ENCODE measurements at regions not wholly inside any gene's neighbourhood (a gene's known extent, or its start where the extent isn't known, plus 50 kb on each side); places are given as distances from the start of the nearest gene placed in this dataset.

DNA sequence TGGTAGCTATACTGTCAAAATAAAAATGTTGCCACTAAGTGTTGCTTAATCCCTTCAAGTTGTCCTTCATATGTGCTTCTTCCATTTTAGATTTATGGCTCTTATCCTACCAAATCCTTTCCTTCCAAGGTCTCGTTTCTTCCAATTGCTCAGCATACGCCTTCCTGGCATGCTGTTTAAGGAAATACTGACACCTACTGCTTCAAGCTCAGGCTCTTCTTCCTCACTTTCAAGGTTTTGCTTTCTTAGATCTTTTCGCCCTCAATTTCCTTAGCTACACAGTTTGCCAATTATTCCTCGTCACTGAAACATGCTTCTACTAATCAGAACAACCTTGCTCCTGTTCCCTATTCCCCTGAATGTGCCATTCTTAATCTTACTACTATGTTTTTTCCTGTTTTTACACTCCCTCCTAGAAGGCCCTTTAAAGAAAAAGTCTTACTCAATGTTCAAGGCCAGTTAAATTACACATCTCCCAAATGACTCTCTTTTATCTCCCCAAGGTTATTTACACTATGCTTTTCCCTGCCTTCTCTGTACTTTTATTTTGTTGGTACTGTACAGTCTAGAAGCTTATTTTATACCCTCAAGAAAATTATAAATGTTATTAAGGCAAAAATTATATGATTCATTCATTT lies 343.1 kb downstream of the MZT1 start:
- TF ChIP-seq EZH2 (IDR thresholded peaks at IDR 0.05; ENCODE audit: low read length, unreplicated experiment): no peak
- TF ChIP-seq, protein P1, sequence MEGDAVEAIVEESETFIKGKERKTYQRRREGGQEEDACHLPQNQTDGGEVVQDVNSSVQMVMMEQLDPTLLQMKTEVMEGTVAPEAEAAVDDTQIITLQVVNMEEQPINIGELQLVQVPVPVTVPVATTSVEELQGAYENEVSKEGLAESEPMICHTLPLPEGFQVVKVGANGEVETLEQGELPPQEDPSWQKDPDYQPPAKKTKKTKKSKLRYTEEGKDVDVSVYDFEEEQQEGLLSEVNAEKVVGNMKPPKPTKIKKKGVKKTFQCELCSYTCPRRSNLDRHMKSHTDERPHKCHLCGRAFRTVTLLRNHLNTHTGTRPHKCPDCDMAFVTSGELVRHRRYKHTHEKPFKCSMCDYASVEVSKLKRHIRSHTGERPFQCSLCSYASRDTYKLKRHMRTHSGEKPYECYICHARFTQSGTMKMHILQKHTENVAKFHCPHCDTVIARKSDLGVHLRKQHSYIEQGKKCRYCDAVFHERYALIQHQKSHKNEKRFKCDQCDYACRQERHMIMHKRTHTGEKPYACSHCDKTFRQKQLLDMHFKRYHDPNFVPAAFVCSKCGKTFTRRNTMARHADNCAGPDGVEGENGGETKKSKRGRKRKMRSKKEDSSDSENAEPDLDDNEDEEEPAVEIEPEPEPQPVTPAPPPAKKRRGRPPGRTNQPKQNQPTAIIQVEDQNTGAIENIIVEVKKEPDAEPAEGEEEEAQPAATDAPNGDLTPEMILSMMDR (conservative IDR thresholded peaks at IDR 0.05; ENCODE audit: low read depth, low read length): no peak; the same call in 1 of the 2 replicates
